ENCODE measurements at regions not wholly inside any gene's neighbourhood (a gene's known extent, or its start where the extent isn't known, plus 50 kb on each side); places are given as distances from the start of the nearest gene placed in this dataset.

GRCh38 chr20:11553603-11554002, 364.1 kb upstream of the BTBD3 start:
- peak; percentile 14 for DNase-seq

- no peak for DNase-seq
Observed at GRCh38 chr20:11555510-11555909, 362.2 kb upstream of the BTBD3 start.

GRCh38 chr20:11556410-11556809, 361.3 kb upstream of the BTBD3 start:
- DNase-seq = no peak

- DNase-seq = no peak
Observed at GRCh38 chr20:11564491-11564890, 353.2 kb upstream of the BTBD3 start.

GRCh38 chr20:11569163-11569562, 348.5 kb upstream of the BTBD3 start:
- DNase-seq = peak; percentile 76

- no peak for DNase-seq
Observed at GRCh38 chr20:11573507-11573906, 344.2 kb upstream of the BTBD3 start.

GRCh38 chr20:11581271-11581670, 336.4 kb upstream of the BTBD3 start:
- DNase-seq = no peak

- no peak for DNase-seq
Observed at GRCh38 chr20:11582060-11582459, 335.6 kb upstream of the BTBD3 start.

- peak; percentile 41 for DNase-seq
Observed at GRCh38 chr20:11585752-11586352, 331.8 kb upstream of the BTBD3 start.

- no peak for DNase-seq
Observed at GRCh38 chr20:11588875-11589274, 328.8 kb upstream of the BTBD3 start.

- no peak for DNase-seq
Observed at GRCh38 chr20:11591965-11592364, 325.7 kb upstream of the BTBD3 start.

- DNase-seq = no peak
Observed at GRCh38 chr20:11604339-11604738, 313.4 kb upstream of the BTBD3 start.

GRCh38 chr20:11607047-11607446, 310.6 kb upstream of the BTBD3 start:
- no peak for DNase-seq

- DNase-seq = no peak
Observed at GRCh38 chr20:11608736-11609135, 309.0 kb upstream of the BTBD3 start.

GRCh38 chr20:11624704-11625103, 293.0 kb upstream of the BTBD3 start:
- no peak for DNase-seq

- DNase-seq = no peak
Observed at GRCh38 chr20:11626551-11626950, 291.1 kb upstream of the BTBD3 start.

- peak; percentile 64 for DNase-seq
Observed at GRCh38 chr20:11642866-11643265, 274.8 kb upstream of the BTBD3 start.

- no peak for DNase-seq
Observed at GRCh38 chr20:11646359-11646758, 271.3 kb upstream of the BTBD3 start.

- no peak for DNase-seq
Observed at GRCh38 chr20:11650566-11650965, 267.1 kb upstream of the BTBD3 start.

GRCh38 chr20:11651138-11651537, 266.6 kb upstream of the BTBD3 start:
- no peak for DNase-seq

GRCh38 chr20:11651647-11652046, 266.0 kb upstream of the BTBD3 start:
- no peak for DNase-seq

- DNase-seq = no peak
Observed at GRCh38 chr20:11652128-11652527, 265.6 kb upstream of the BTBD3 start.

GRCh38 chr20:11654766-11655165, 262.9 kb upstream of the BTBD3 start:
- DNase-seq = no peak

- no peak for DNase-seq
Observed at GRCh38 chr20:11660673-11661072, 257.0 kb upstream of the BTBD3 start.

GRCh38 chr20:11671015-11671511, 246.6 kb upstream of the BTBD3 start:
- DNase-seq = no peak
